ENCODE measurements at regions not wholly inside any gene's neighbourhood (a gene's known extent, or its start where the extent isn't known, plus 50 kb on each side); places are given as distances from the start of the nearest gene placed in this dataset.

DNA sequence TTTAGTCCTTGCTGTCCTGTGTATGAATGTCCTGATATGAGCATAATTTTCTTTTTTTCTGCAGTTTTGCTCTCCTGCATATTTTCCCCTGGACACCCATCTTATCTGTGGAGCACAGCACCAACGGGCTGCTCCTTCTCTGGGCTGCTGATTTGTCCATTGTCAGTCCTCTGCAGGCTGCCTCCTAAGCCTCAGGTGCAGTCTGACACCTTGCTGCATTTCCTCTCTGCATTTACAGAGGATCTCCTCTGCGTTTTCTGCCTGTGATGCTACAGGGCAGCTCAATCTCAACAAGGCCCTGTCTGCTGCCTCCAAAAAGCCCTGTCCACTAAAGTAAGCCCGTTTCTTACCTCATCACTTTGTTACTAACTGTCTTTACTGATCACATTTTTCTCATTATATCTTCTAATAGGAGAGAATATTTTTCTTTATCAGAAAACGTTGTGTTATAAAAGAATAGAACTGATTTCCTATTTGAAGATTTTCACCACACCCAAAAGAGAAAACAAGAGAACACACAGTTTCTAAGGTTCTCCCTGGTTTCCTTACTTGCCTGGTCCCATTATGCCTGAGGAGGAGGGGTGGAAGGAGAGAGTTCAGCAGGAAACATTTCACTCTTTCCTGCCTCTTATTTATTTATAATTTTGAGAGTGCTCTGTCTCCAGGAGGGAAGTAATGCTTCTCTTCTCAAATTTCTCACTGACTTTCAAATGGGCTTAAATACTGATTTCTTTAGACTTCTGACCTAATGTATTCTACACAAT is 65.6 kb upstream of the TDRD3 start:
- TF ChIP-seq ZFP3 (CRISPR knock-in tag; IDR thresholded peaks at IDR 0.05) (no peak), ARNTL (CRISPR knock-in tag; IDR thresholded peaks at IDR 0.05; ENCODE audit: borderline replicate concordance, low read depth) (no peak), PATZ1 (CRISPR knock-in tag; IDR thresholded peaks at IDR 0.05; ENCODE audit: borderline replicate concordance) (no peak), PPARA (CRISPR knock-in tag; IDR thresholded peaks at IDR 0.05; ENCODE audit: borderline replicate concordance) (no peak), ZFP30 (CRISPR knock-in tag; IDR thresholded peaks at IDR 0.05) (no peak), TCF4 (CRISPR knock-in tag; IDR thresholded peaks at IDR 0.05; ENCODE audit: borderline replicate concordance) (no peak), ESRRG (CRISPR knock-in tag; IDR thresholded peaks at IDR 0.05) (no peak), ZNF70 (CRISPR knock-in tag; IDR thresholded peaks at IDR 0.05) (no peak), BACH2 (CRISPR knock-in tag; IDR thresholded peaks at IDR 0.05; ENCODE audit: borderline replicate concordance) (no peak), CSDC2 (CRISPR knock-in tag; IDR thresholded peaks at IDR 0.05) (no peak), ZNF8 (CRISPR knock-in tag; IDR thresholded peaks at IDR 0.05) (no peak), OSR1 (CRISPR knock-in tag; IDR thresholded peaks at IDR 0.05) (no peak), GLIS3 (CRISPR knock-in tag; IDR thresholded peaks at IDR 0.05) (no peak)
- TF ChIP-seq, protein P1, sequence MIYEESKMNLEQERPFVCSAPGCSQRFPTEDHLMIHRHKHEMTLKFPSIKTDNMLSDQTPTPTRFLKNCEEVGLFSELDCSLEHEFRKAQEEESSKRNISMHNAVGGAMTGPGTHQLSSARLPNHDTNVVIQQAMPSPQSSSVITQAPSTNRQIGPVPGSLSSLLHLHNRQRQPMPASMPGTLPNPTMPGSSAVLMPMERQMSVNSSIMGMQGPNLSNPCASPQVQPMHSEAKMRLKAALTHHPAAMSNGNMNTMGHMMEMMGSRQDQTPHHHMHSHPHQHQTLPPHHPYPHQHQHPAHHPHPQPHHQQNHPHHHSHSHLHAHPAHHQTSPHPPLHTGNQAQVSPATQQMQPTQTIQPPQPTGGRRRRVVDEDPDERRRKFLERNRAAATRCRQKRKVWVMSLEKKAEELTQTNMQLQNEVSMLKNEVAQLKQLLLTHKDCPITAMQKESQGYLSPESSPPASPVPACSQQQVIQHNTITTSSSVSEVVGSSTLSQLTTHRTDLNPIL (CRISPR knock-in tag; IDR thresholded peaks at IDR 0.05; ENCODE audit: low read depth): no peak
